NT2/D1 (cell line): ENCODE measurements at regions not wholly inside any gene's neighbourhood (a gene's known extent, or its start where the extent isn't known, plus 50 kb on each side); places are given as distances from the start of the nearest gene placed in this dataset.

Experiments
- SUZ12 ChIP-seq: IDR thresholded peaks from 2 replicates; pipeline ENCODE4 v1.6.1; 2011; ENCODE audit not compliant: insufficient read length, insufficient read depth; ENCODE audit errors: extremely low read depth
- ZNF274 ChIP-seq: IDR thresholded peaks from 2 replicates; pipeline ENCODE4 v1.6.1; 2011; ENCODE audit warnings: mild to moderate bottlenecking, low read depth, low read length

- TF ChIP-seq SUZ12 (no peak), ZNF274 (no peak)
Measured at GRCh38 chr7:80008039-80008438, 126.6 kb upstream of the GNAI1 start.
